SK-MEL-5 (cell line): ENCODE measurements at regions not wholly inside any gene's neighbourhood (a gene's known extent, or its start where the extent isn't known, plus 50 kb on each side); places are given as distances from the start of the nearest gene placed in this dataset.
"Not testable (repeated sequence)": the region's sequence is repeated elsewhere in the genome, so short reads cannot be mapped to it uniquely, and the experiment has no call there.

Experiments
- DNase-seq: peaks from one replicate; pipeline ENCODE4 v3.0.0-alpha.2; 2016; ENCODE audit warnings: low read depth, low spot score
- in situ Hi-C: cut with HindIII; loops from 2 replicates; pipeline ENCODE4 v1.10.0; 2016; ENCODE audit warnings: low sequenced_read_pairs, high pct_unique_total_duplicates, low pct_unique_long_range_greater_than_20kb

- no peak for DNase-seq
These were observed 65.5 kb downstream of the VCX2 start for GRCh38 chrX:8105531-8105930.

GRCh38 chrX:8103655-8104054 lies 67.4 kb downstream of the VCX2 start:
- no peak for DNase-seq
- in situ Hi-C loops: no loop called here

More at GRCh38 chrX:8105531-8105930, 65.5 kb downstream of the VCX2 start:
- in situ Hi-C loops: no loop called here

GRCh38 chrX:8091510-8091909 lies 79.6 kb downstream of the VCX2 start:
- no peak for DNase-seq
- in situ Hi-C loops: no loop called here

GRCh38 chrX:8090906-8091305 lies 80.2 kb downstream of the VCX2 start:
- in situ Hi-C loops: no loop called here
- DNase-seq: no peak

- DNase-seq: no peak
- in situ Hi-C loops: no loop called here
These were observed 80.6 kb downstream of the VCX2 start for GRCh38 chrX:8090482-8090881.

- in situ Hi-C loops: no loop called here
- no peak for DNase-seq
These were observed 81.9 kb downstream of the VCX2 start for GRCh38 chrX:8089141-8089540.

GRCh38 chrX:8084006-8084405 lies 87.1 kb downstream of the VCX2 start:
- DNase-seq: no peak

GRCh38 chrX:8083286-8083685 lies 87.8 kb downstream of the VCX2 start:
- in situ Hi-C loops: no loop called here
- no peak for DNase-seq

More at GRCh38 chrX:8084006-8084405, 87.1 kb downstream of the VCX2 start:
- in situ Hi-C loops: no loop called here

GRCh38 chrX:8075636-8076035 lies 95.4 kb downstream of the VCX2 start:
- in situ Hi-C loops: no loop called here
- no peak for DNase-seq

GRCh38 chrX:8067754-8068462 lies 103.2 kb downstream of the VCX2 start:
- in situ Hi-C loops: no loop called here
- no peak for DNase-seq

- no peak for DNase-seq
- in situ Hi-C loops: no loop called here
These were observed 118.2 kb downstream of the VCX2 start for GRCh38 chrX:8052909-8053308.

- in situ Hi-C loops: no loop called here
- DNase-seq: no peak
These were observed 121.2 kb downstream of the VCX2 start for GRCh38 chrX:8049827-8050226.

- in situ Hi-C loops: no loop called here
- DNase-seq: no peak
These were observed 121.3 kb upstream of the PNPLA4 start for GRCh38 chrX:8048466-8048865.

GRCh38 chrX:8044947-8045346 lies 117.7 kb upstream of the PNPLA4 start:
- in situ Hi-C loops: no loop called here
- no peak for DNase-seq

- no peak for DNase-seq
- in situ Hi-C loops: no loop called here
These were observed 116.3 kb upstream of the PNPLA4 start for GRCh38 chrX:8043546-8043945.

- DNase-seq: no peak
These were observed 115.9 kb upstream of the PNPLA4 start for GRCh38 chrX:8043121-8043520.

GRCh38 chrX:8042304-8042703 lies 115.1 kb upstream of the PNPLA4 start:
- in situ Hi-C loops: no loop called here
- DNase-seq: peak; percentile 22

More at GRCh38 chrX:8043121-8043520, 115.9 kb upstream of the PNPLA4 start:
- in situ Hi-C loops: no loop called here

GRCh38 chrX:8039711-8040110 lies 112.5 kb upstream of the PNPLA4 start:
- in situ Hi-C loops, DNase-seq: not testable (repeated sequence)

GRCh38 chrX:8037593-8038348 lies 110.6 kb upstream of the PNPLA4 start:
- in situ Hi-C loops: no loop called here
- no peak for DNase-seq
